NAMALWA (cell line): ENCODE measurements at regions not wholly inside any gene's neighbourhood (a gene's known extent, or its start where the extent isn't known, plus 50 kb on each side); places are given as distances from the start of the nearest gene placed in this dataset.
"Not testable (repeated sequence)": the region's sequence is repeated elsewhere in the genome, so short reads cannot be mapped to it uniquely, and the experiment has no call there.

Experiments used
- DNase-seq: peaks from one replicate; pipeline ENCODE4 v3.0.0-alpha.2; 2015; ENCODE audit warnings: low spot score

GRCh38 chr1:120552190-120552589 lies 137.4 kb downstream of the NBPF8 start:
- not testable (repeated sequence) for DNase-seq

DNA sequence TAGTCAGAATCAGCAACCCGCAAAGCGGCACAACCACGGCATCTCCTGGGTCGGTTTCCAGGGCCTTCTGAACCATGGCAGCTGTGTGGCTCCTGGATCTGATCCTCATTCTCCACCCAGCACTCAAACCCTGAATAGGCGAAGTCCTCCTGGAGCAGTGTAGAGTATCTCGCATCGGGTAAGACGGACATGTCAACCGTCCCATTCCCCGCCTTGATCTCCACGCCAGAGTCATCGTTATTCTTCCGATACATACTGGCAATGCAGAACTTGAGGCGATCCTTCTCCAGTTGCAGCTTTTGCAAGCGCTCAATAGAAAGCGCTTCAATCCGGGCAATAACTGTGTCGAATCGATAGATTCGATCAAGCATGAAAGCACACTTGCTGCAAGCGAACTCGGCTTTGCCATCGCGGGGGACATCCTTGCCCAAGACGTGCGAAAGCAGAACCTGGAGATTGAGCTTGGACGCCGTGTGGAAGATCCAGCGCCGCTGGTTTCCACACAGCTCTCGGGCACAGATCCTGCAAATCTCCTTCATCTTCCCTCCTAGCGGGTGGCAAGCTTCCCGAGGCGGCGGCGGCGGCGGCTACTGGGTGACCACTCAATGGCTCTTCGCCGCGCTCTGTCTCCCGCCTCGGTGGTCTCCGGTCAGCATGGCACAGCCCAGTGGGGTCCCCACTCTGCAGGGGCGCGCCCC lies 142.9 kb downstream of the NBPF8 start:
- not testable (repeated sequence) for DNase-seq

- peak; percentile 69 for DNase-seq
These were observed 143.6 kb downstream of the NBPF8 start for GRCh38 chr1:120558303-120559060.

DNA sequence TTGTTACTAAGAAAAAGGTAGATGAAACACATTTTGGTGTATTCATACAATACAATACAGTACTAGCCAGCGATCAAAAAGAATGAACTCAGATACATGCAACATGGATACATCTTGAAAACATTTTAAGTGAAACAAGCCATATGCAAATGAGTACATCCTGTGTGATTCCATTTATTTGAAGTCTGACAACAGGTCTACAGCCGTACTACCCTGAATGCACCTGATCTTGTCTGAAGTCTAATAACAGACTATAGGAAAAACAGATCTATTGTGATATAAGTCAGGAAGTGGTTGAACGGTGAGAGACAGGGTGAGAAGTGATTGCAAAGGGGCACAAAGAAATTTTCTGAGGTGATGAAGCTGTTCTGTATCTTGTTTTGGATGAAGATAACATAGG lies 146.9 kb downstream of the NBPF8 start:
- DNase-seq, result not testable (repeated sequence)

GRCh38 chr1:120565396-120565795 lies 150.6 kb downstream of the NBPF8 start:
- not testable (repeated sequence) for DNase-seq

GRCh38 chr1:120567620-120568019 lies 152.8 kb downstream of the NBPF8 start:
- not testable (repeated sequence) for DNase-seq

GRCh38 chr1:120575201-120575600 lies 148.5 kb upstream of the NBPF26 start:
- not testable (repeated sequence) for DNase-seq

DNA sequence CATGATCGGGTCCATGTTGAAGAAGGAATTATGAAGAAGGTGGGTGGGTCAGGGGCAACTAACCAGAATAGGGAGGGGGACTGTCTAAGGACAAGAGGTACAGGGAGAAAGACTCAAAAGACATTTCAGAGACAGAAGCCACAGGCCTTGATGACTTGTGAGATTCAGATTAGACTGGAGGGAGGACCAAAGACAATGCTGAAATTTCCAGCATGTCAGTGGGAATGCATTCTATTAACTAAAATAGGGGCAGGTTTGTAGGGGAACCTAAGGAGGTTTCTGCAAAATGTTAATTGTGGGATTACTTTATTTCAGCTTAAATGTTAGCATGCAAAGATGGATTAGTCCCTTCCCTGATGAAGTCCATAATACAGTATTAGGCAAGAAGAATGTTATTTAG lies 141.6 kb upstream of the NBPF26 start:
- DNase-seq, result not testable (repeated sequence)

GRCh38 chr1:120586053-120586452 lies 137.7 kb upstream of the NBPF26 start:
- DNase-seq, result not testable (repeated sequence)

GRCh38 chr1:120588811-120589210 lies 134.9 kb upstream of the NBPF26 start:
- not testable (repeated sequence) for DNase-seq

DNA sequence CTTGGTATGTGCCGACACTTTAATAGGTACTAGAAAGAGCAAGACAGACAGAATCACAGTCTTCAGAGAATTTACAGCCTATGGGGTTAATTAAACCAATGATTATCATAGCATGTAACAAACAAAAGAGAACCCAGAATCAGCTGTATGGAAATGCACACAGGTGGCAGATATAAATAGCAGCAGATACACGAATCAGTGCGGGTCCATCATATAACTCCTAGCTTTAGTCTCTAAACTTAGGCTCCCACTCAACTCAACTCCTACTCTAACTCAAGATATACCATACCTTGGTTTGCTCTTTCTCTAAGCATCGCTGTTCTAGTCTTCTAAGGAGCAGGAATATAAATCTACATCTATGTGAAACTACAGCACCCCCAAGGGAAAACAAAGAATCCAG lies 132.0 kb upstream of the NBPF26 start:
- not testable (repeated sequence) for DNase-seq

DNA sequence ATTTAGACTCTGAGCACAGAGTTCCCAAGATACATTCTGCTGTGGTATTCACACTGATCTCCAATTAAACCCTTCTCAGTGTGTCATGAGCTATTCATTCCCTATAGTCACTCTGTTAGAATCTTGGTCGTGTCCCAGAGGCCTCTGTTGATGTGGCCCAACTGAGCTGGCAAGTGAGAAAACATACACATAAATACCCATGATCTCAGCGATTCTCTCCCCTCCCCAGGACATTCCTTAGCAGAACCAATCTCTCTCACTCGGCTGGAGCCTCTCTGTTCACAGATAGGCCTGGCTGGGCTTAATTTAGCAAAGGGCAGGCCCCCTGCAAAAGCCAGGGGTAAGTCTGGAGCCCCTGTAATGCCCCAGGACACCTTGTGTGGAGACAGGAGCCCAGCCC lies 130.8 kb upstream of the NBPF26 start:
- not testable (repeated sequence) for DNase-seq

GRCh38 chr1:120593648-120594047 lies 130.1 kb upstream of the NBPF26 start:
- DNase-seq, result not testable (repeated sequence)

DNA sequence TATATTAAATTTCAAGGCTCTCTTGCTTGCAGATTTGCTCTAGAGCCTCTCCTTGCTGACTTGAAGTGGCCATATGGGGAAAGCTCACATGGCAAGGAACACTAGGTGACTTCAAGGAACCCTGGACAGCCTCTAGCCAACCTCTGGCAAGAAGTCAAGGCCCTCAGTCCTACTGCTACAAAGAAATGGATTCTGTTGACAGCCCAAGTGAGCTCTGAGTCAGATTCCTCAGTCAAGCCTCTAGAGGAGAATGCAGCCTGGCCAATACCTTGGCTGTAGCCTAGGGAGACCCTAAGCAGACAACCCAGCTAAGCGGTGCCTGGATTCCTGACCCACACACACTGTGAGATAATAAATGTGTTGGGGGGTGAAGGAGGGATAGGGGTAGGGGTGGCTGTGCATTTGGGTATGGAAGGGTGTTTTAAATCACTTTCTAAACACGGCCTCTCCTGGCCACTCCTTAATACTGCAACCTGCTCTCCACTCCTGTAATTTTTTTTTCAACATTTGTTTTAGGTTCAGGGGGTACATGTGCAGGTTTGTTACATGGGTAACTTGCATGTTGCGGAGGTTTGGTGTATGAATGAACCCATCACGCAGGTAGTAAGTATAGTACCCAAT lies 125.3 kb upstream of the NBPF26 start:
- not testable (repeated sequence) for DNase-seq

GRCh38 chr1:120599511-120599910 lies 124.2 kb upstream of the NBPF26 start:
- DNase-seq, result not testable (repeated sequence)

DNA sequence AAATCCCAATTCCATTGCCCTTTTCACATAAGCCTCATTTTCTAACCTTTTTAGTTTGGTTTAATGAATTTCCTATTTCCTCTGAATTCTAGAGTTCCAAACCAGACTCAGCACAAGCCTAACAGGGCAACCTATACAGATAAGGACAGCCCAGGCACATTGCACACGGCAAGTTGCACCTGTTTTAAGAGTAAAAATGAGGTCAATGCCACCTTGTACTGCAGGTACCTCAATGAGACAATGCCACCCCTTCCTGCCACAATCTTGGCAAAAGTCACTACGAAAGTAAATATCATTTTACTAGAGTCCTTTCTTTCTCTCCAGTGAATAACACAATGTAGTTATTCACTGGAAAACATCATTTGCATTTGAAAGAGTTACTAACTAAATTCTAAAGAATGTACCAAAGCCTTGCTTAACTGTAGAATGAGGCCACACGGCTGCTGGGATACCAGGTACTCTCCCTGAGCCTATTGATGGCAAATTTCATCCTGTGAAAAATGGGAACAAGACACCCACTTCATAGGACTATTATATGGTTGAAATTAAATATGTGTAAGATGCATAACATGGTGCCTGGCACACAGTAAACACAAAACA lies 123.2 kb upstream of the NBPF26 start:
- not testable (repeated sequence) for DNase-seq

GRCh38 chr1:120607882-120608281 lies 115.9 kb upstream of the NBPF26 start:
- not testable (repeated sequence) for DNase-seq

DNA sequence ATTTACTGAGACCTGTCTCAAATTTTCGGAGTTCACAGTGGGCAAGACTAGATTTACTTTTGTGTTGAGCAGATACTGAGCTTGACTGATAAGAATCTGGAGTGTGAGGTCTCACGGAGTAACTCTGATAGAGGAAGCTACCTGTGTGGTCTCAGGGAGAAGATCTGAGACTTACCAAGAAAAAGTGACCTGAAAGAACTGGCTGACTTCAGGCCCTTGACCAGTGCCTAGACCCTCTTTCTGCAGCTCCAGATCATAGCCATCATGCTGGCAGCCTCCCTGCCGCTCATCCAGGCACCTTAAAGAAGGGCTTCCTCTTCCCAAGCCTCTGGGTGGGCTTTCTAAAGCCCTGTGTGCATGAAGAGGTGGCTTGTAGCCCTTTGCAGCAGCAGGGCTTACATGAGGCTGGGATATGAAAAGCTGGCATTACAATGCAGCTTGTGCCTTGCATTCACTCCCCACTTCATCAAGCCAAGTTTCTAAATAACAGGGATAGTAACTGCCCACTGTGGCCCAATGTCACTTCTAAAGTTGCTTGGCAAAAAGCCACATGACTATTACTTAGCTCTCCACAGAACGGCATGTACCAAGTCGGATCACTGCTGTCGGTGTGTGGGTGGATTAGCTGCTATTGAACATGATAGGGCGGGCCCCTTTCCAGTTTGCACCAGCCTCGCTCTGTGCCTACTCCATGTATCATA lies 115.3 kb upstream of the NBPF26 start:
- not testable (repeated sequence) for DNase-seq

GRCh38 chr1:120609015-120609573 lies 114.7 kb upstream of the NBPF26 start:
- not testable (repeated sequence) for DNase-seq

GRCh38 chr1:120609834-120610233 lies 113.9 kb upstream of the NBPF26 start:
- not testable (repeated sequence) for DNase-seq

GRCh38 chr1:120614931-120615639 lies 108.7 kb upstream of the NBPF26 start:
- not testable (repeated sequence) for DNase-seq
